ENCODE measurements at regions not wholly inside any gene's neighbourhood (a gene's known extent, or its start where the extent isn't known, plus 50 kb on each side); places are given as distances from the start of the nearest gene placed in this dataset.

DNA sequence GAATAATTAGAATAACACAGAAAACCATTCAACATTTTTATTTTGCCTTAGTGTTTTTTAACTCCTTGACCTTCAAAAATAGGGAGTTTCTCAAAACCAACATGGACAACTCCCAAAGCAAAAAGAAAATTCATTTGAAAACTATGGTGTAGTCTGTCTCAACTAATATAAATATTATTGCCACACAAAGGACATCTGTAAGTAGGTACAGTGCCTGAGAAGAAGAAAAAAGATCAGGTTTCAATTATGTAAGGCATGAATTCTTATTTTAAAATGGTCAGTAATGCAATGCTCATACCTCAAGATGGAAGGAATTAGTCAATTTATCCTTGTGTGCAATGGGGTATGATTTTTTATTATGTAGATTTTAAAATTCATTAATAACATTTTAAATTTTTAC lies 109.6 kb upstream of the CNTLN start:
- TF ChIP-seq POLR2A (IDR thresholded peaks at IDR 0.05), result no peak
- TF ChIP-seq, protein P1, sequence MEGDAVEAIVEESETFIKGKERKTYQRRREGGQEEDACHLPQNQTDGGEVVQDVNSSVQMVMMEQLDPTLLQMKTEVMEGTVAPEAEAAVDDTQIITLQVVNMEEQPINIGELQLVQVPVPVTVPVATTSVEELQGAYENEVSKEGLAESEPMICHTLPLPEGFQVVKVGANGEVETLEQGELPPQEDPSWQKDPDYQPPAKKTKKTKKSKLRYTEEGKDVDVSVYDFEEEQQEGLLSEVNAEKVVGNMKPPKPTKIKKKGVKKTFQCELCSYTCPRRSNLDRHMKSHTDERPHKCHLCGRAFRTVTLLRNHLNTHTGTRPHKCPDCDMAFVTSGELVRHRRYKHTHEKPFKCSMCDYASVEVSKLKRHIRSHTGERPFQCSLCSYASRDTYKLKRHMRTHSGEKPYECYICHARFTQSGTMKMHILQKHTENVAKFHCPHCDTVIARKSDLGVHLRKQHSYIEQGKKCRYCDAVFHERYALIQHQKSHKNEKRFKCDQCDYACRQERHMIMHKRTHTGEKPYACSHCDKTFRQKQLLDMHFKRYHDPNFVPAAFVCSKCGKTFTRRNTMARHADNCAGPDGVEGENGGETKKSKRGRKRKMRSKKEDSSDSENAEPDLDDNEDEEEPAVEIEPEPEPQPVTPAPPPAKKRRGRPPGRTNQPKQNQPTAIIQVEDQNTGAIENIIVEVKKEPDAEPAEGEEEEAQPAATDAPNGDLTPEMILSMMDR (IDR thresholded peaks at IDR 0.05), result no peak
- H3K4me3 ChIP-seq, result no peak overlapping the region
- H3K9me3 ChIP-seq, result no peaks in the 10 kb centered on the region
- intact Hi-C loops (cut with DNase I), result no loop called here
- DNase-seq (no peak), ATAC-seq (no peak)
- no peaks in the 10 kb centered on the region for H3K27me3 ChIP-seq
- no peak overlapping the region for H3K27ac ChIP-seq
- no peaks in the 10 kb centered on the region for H3K4me1 ChIP-seq
- H3K36me3 ChIP-seq, result no peaks in the 10 kb centered on the region

- no peak for DNase-seq
- Histone ChIP-seq H3K4me3 (no peak overlapping the region), H3K27me3 (no peaks in the 10 kb centered on the region), H3K27ac (no peak overlapping the region), H3K36me3 (no peaks in the 10 kb centered on the region), H3K4me1 (no peaks in the 10 kb centered on the region), H3K9me3 (no peaks in the 10 kb centered on the region)
- intact Hi-C loops (cut with DNase I), result no loop called here
- WGBS (ENCODE audit: insufficient coverage, low coverage, low lambda C conversion rate, missing lambda C conversion rate), result 82% methylated on average over 2 of the region's 2 CpGs
- TF ChIP-seq, protein P1 (IDR thresholded peaks at IDR 0.05), result no peak
- no peak for TF ChIP-seq POLR2A (IDR thresholded peaks at IDR 0.05)
- no peak for ATAC-seq
These were observed 110.7 kb upstream of the CNTLN start for GRCh38 chr9:17024129-17024528.

DNA sequence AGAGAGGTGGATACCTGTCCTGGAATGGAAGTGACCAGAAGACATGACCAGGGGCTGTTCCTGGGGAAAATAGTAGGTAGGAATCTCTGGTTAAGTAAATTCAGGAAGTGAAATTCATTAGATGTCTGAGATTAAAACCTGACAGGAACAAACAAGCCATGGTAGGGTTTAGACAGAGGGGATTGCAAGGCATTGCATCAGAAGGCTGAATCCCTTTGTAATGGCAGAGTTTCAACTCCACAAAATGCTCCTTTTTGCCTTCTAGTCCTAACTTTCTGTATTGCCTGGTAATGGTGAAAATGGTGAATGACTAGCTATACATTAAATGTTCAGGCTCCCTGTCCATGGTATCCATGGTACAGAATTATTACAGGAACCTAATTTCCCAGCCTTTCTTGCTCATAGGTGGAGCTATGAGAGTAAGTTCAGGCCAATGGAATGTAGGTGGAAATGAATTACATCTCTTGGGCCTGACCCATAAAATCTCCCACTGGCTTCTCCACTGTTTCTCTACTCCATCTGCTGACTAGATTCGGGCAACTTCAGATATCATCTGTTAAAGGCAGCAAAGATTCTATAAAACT lies 113.4 kb upstream of the CNTLN start:
- intact Hi-C loops (cut with DNase I), result no loop called here
- ATAC-seq (no peak), DNase-seq (no peak)
- no peaks in the 10 kb centered on the region for H3K9me3 ChIP-seq
- no peaks in the 10 kb centered on the region for H3K36me3 ChIP-seq
- no peaks in the 10 kb centered on the region for H3K27me3 ChIP-seq
- H3K4me3 ChIP-seq, result no peak overlapping the region
- H3K4me1 ChIP-seq, result no peaks in the 10 kb centered on the region
- WGBS (ENCODE audit: insufficient coverage, low coverage, low lambda C conversion rate, missing lambda C conversion rate), result 67% methylated on average over 1 of the region's 1 CpG
- no peak for TF ChIP-seq POLR2A (IDR thresholded peaks at IDR 0.05)
- TF ChIP-seq, protein P1 (IDR thresholded peaks at IDR 0.05), result no peak
- H3K27ac ChIP-seq, result no peak overlapping the region

DNA sequence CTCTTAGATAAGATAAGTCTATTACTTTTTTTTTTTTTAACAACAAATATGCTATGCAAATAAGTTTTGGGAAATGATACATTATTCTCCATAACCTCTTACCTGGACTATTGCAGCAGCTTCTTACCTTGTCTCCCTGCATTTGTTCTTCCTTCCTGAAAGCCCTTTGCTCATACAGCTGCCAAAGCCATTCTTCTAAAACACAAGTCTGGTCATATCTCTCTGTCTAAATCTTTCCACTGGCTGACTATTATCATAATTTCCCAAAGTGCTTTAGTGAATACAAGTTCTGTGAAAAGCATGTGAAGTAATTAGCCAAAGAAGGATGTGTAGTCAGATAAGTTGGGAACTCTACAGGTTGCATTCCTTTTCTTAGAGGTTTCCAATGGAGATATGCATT lies 115.4 kb upstream of the CNTLN start:
- DNase-seq, result no peak
- Histone ChIP-seq H3K9me3 (no peaks in the 10 kb centered on the region), H3K27me3 (no peaks in the 10 kb centered on the region), H3K36me3 (no peaks in the 10 kb centered on the region), H3K27ac (no peak overlapping the region), H3K4me1 (no peaks in the 10 kb centered on the region), H3K4me3 (no peak overlapping the region)
- intact Hi-C loops (cut with DNase I), result no loop called here
- no peak for ATAC-seq
- TF ChIP-seq, protein P1 (IDR thresholded peaks at IDR 0.05), result no peak
- no peak for TF ChIP-seq POLR2A (IDR thresholded peaks at IDR 0.05)

DNA sequence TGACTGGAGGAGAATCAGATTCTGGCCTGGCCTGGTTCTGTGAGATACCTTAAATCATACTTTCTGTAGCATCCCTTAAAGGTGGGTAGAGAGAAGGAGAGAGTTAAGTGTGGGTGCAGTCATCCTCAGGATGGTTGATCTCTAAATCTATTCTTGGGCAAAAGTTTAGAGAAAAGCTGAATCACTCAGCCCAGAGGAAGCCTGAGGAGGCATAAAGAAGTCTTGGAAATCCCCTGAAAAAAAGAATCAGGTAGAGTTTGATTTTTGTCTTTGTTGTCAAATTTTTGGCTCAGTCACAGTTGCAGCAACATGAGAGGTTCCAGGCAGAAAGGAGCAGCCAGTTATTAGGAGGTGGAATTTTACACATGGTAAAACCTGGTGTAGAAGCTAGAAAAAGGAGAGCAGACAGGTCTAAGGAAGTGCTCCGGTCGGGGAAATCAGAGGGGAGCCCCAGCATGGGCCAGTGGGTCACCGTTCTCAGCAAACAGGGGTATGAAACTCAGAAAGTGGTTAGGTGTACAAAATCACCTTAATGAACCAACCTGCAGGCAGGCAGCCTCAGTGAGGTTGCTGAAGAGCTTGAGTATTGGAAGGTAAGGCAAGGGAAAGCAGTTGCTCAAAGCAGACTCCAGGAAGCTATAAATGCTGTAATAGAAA lies 116.2 kb upstream of the CNTLN start:
- DNase-seq (no peak), ATAC-seq (no peak)
- Histone ChIP-seq H3K27me3 (no peaks in the 10 kb centered on the region), H3K4me3 (no peak overlapping the region), H3K36me3 (no peaks in the 10 kb centered on the region), H3K4me1 (no peaks in the 10 kb centered on the region), H3K9me3 (no peaks in the 10 kb centered on the region), H3K27ac (no peak overlapping the region)
- TF ChIP-seq POLR2A (IDR thresholded peaks at IDR 0.05), result no peak
- TF ChIP-seq, protein P1 (IDR thresholded peaks at IDR 0.05), result no peak
- intact Hi-C loops (cut with DNase I), result no loop called here
- 100% methylated on average over 2 of the region's 3 CpGs for WGBS (ENCODE audit: insufficient coverage, low coverage, low lambda C conversion rate, missing lambda C conversion rate)

Measured in right lobe of liver (tissue), 6 donors.